B cell (primary cell): ENCODE measurements at regions not wholly inside any gene's neighbourhood (a gene's known extent, or its start where the extent isn't known, plus 50 kb on each side); places are given as distances from the start of the nearest gene placed in this dataset.

Experiments
- ATAC-seq: fragments of 200-7000 bp; cut with Tn5 transposase; one replicate; pipeline ENCODE4 v1.10.0; 2021; ENCODE audit warnings: low read depth, mild to moderate bottlenecking, moderate number of reproducible peaks, moderate library complexity
- CTCF ChIA-PET: fragments of 350-600 bp; sonication (Branson Sonifier 250); formaldehyde crosslinking; loops from one replicate; lab custom pipeline; 2021; ENCODE audit warnings: antibody characterized with exemption, inconsistent platforms; lab: Charles Lee
- POLR2A ChIA-PET: fragments of 350-600 bp; sonication (Branson Sonifier 250); formaldehyde crosslinking; loops from one replicate; lab custom pipeline; 2021; ENCODE audit warnings: antibody characterized with exemption; lab: Charles Lee
- DNase-seq: peaks from one replicate; pipeline ENCODE4 v3.0.0; 2013
- H2AFZ ChIP-seq: 2 replicates; pipeline ENCODE4 v1.6.1; 2012; ENCODE audit warnings: mild to moderate bottlenecking, low read depth, low read length; ENCODE audit not compliant: insufficient read depth, poor library complexity, severe bottlenecking
- H3K27ac ChIP-seq, 2 donors: 1 replicate in 1 of 2; 2 replicates in 1 of 2; pipeline ENCODE4 v1.5.1; 2012 to 2013; ENCODE audit warnings: low read length in 2 of 2, mild to moderate bottlenecking in 2 of 2, moderate library complexity in 1 of 2
- H3K27me3 ChIP-seq, 4 experiments: fragments of 200-600 bp in 1 of 4; sonication (generic) in 1 of 4; replicated peaks in 1 of 4; 1 replicate in 2 of 4; 2 replicates in 2 of 4; pipeline versions ENCODE4 v1.6.1 to v1.7.0; 2013 to 2016; ENCODE audit warnings: low read length in 3 of 4, mild to moderate bottlenecking in 2 of 4, mixed read lengths in 1 of 4, moderate library complexity in 1 of 4; ENCODE audit not compliant: insufficient read depth in 4 of 4, control insufficient read depth in 3 of 4; ENCODE audit errors: control extremely low read depth in 1 of 4
- H3K36me3 ChIP-seq, 2 experiments: replicated peaks in 1 of 2; 1 replicate in 1 of 2; 2 replicates in 1 of 2; pipeline versions ENCODE4 v1.6.1 to v1.7.1; 2013; ENCODE audit warnings: low read length in 1 of 2; ENCODE audit not compliant: insufficient read depth in 2 of 2, control insufficient read depth in 1 of 2; ENCODE audit errors: control extremely low read depth in 1 of 2, extremely low read depth in 1 of 2
- H3K4me1 ChIP-seq, 2 donors: fragments of 200-600 bp in 1 of 2; sonication (generic) in 1 of 2; 1 replicate in 1 of 2; 2 replicates in 1 of 2; pipeline versions ENCODE4 v1.5.1 to v1.6.1; 2013 to 2017; ENCODE audit warnings: low read length in 2 of 2; ENCODE audit not compliant: control insufficient read depth in 2 of 2, insufficient read depth in 2 of 2
- H3K4me2 ChIP-seq: replicated peaks from 2 replicates; pipeline ENCODE3; 2012; ENCODE audit warnings: mild to moderate bottlenecking, low read depth, low read length; ENCODE audit not compliant: poor library complexity, severe bottlenecking
- H3K4me3 ChIP-seq, 5 experiments: fragments of 200-600 bp in 1 of 5; sonication (generic) in 1 of 5; 1 replicate in 3 of 5; 2 replicates in 2 of 5; pipeline versions ENCODE4 v1.5.1 to v1.7.0; 2011 to 2016; ENCODE audit warnings: low read length in 4 of 5, mild to moderate bottlenecking in 4 of 5, low read depth in 2 of 5, control low read depth in 1 of 5, moderate library complexity in 1 of 5; ENCODE audit not compliant: insufficient read depth in 1 of 5; ENCODE audit errors: control extremely low read depth in 1 of 5, extremely low read depth in 1 of 5
- H3K79me2 ChIP-seq: fragments of 200-600 bp; sonication (generic); one replicate; pipeline ENCODE4 v1.6.0; 2016; ENCODE audit warnings: low read length; ENCODE audit not compliant: control insufficient read depth, insufficient read depth
- H3K9ac ChIP-seq: fragments of 200-600 bp; sonication (generic); 2 replicates; pipeline ENCODE4 v1.6.1; 2017; ENCODE audit warnings: mild to moderate bottlenecking, low read length, moderate library complexity
- H3K9me3 ChIP-seq, 3 donors: one replicate each; pipeline versions ENCODE4 v1.6.1 to v1.7.1; 2013; ENCODE audit warnings: low read length in 2 of 3; ENCODE audit not compliant: control insufficient read depth in 2 of 3, insufficient read depth in 1 of 3; ENCODE audit errors: control extremely low read depth in 1 of 3
- H4K20me1 ChIP-seq: 2 replicates; pipeline ENCODE4 v1.6.0; 2012; ENCODE audit warnings: mild to moderate bottlenecking, low read length; ENCODE audit not compliant: insufficient read depth, control insufficient read depth, poor library complexity, severe bottlenecking
- H3K27ac Mint-ChIP-seq: one replicate; pipeline ENCODE4 v1.8.0; 2021; ENCODE audit warnings: mixed read lengths
- H3K27me3 Mint-ChIP-seq: one replicate; pipeline ENCODE4 v1.8.0; 2021; ENCODE audit warnings: mixed read lengths
- H3K4me1 Mint-ChIP-seq: one replicate; pipeline ENCODE4 v1.8.0; 2021; ENCODE audit warnings: mixed read lengths
- H3K4me3 Mint-ChIP-seq: one replicate; pipeline ENCODE4 v1.8.0; 2021; ENCODE audit warnings: mixed read lengths
- H3K9me3 Mint-ChIP-seq: one replicate; pipeline ENCODE4 v1.8.0; 2022; ENCODE audit warnings: mixed read lengths; ENCODE audit not compliant: insufficient read depth
- CTCF ChIP-seq: fragments of 200-600 bp; IDR thresholded peaks from one replicate; pipeline ENCODE4 v1.8.0; 2022; ENCODE audit warnings: antibody characterized with exemption, mild to moderate bottlenecking
- EZH2 ChIP-seq: IDR thresholded peaks from 2 replicates; pipeline ENCODE4 v1.6.1; 2012; ENCODE audit warnings: borderline replicate concordance, low read depth, mild to moderate bottlenecking, moderate library complexity, low read length; ENCODE audit not compliant: insufficient read depth, poor library complexity, severe bottlenecking
- WGBS: methylation state at CpG from one replicate; pipeline ENCODE4 v1.1.5; 2013; ENCODE audit warnings: missing lambda C conversion rate; ENCODE audit not compliant: insufficient coverage; 5-methylcytosine and 5-hydroxymethylcytosine counted together
- intact Hi-C: fragments of 100-400 bp; cut with micrococcal nuclease; formaldehyde crosslinking; loops from one replicate; pipeline ENCODE4 v1.10.0; 2022

DNA sequence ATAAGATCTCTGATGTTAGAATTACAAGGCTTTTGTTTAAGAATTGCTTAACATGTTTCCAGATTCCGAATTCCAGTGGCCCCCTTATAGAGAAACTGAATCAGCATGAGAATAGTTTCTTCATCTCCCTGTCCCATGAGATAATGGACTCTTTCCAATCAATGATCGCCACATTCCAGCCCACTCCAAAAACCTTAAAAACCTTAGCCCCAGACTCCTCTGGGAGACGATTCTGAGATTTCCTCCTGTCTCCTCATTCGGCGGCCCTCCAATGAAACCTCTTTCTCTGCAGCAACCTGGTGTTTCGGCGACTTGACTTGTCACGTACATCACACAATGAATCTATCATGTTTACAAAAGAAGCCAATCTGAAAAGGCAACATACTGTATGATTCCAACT lies 197.1 kb upstream of the PSMD7 start:
- Mint-ChIP-seq H3K9me3 (no peaks in the 10 kb centered on the region), H3K27me3 (no peaks in the 10 kb centered on the region), H3K4me3 (no peak overlapping the region), H3K27ac (no peak overlapping the region), H3K4me1 (peaks cover 4% of the 10 kb centered on the region)
- no peak for ATAC-seq
- DNase-seq, result no peak
- H4K20me1 ChIP-seq, result no peaks in the 10 kb centered on the region
- intact Hi-C loops, result no loop called here
- H3K4me3 ChIP-seq, result no peak overlapping the region
- WGBS, result 94% methylated on average over 4 of the region's 8 CpGs
- no peak overlapping the region for H2AFZ ChIP-seq
- POLR2A ChIA-PET, result no interaction called here
- H3K79me2 ChIP-seq, result no peaks in the 10 kb centered on the region
- H3K36me3 ChIP-seq, result no peaks in the 10 kb centered on the region
- H3K9ac ChIP-seq, result no peak overlapping the region
- no peaks in the 10 kb centered on the region for H3K27me3 ChIP-seq
- no peak overlapping the region for H3K4me2 ChIP-seq
- H3K9me3 ChIP-seq, result peaks cover 0 to 2% (median 0%) of the 10 kb centered on the region in 3 donors
- TF ChIP-seq EZH2 (no peak), CTCF (no peak)
- H3K4me1 ChIP-seq, result no peaks in the 10 kb centered on the region
- CTCF ChIA-PET, result no interaction called here
- H3K27ac ChIP-seq, result no peak overlapping the region

DNA sequence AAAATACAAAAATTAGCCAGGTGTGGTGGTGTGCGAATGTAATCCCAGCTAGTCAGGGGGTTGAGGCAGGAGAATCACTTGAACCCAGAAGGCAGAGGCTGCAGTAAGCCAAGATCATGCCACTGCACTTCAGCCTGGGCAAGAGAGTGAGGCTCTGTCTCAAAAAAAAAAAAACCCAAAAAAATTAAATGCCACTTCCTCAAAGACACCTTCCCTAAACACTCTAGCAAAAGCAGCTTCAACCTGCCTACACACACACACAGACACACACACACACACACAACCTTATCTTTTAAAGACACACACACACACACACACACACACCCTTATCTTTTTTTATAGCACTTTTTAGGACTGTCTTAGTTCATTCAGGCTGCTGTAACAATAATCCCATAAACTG lies 201.7 kb upstream of the PSMD7 start:
- ATAC-seq, result no peak
- no peak for TF ChIP-seq EZH2
- no peak for TF ChIP-seq CTCF
- H3K9me3 ChIP-seq, result peaks cover 0 to 2% (median 0%) of the 10 kb centered on the region in 3 donors
- Mint-ChIP-seq H3K27ac (no peak overlapping the region), H3K4me1 (peaks cover 7% of the 10 kb centered on the region), H3K27me3 (no peaks in the 10 kb centered on the region), H3K4me3 (no peak overlapping the region), H3K9me3 (no peaks in the 10 kb centered on the region)
- no peaks in the 10 kb centered on the region for H3K36me3 ChIP-seq
- no peak overlapping the region for H2AFZ ChIP-seq
- no peak for DNase-seq
- H3K4me2 ChIP-seq, result no peak overlapping the region
- H3K27me3 ChIP-seq, result no peaks in the 10 kb centered on the region
- ChIA-PET CTCF (no interaction called here), POLR2A (no interaction called here)
- no peaks in the 10 kb centered on the region for H3K4me1 ChIP-seq
- intact Hi-C loops, result no loop called here
- WGBS, result no CpG with 5 or more reads among the region's 1 CpG
- no peaks in the 10 kb centered on the region for H4K20me1 ChIP-seq
- no peak overlapping the region for H3K9ac ChIP-seq
- H3K4me3 ChIP-seq, result no peak overlapping the region
- no peak overlapping the region for H3K27ac ChIP-seq
- no peaks in the 10 kb centered on the region for H3K79me2 ChIP-seq
